ENCODE measurements at regions not wholly inside any gene's neighbourhood (a gene's known extent, or its start where the extent isn't known, plus 50 kb on each side); places are given as distances from the start of the nearest gene placed in this dataset.

- TF ChIP-seq CTCF (IDR thresholded peaks at IDR 0.05), result no peak
- TF ChIP-seq POLR2A (IDR thresholded peaks at IDR 0.05), result no peak
These were observed 101.5 kb upstream of the NPVF start for GRCh38 chr7:25329815-25330214.
